Lower lobe of right lung (tissue), 2 donors: ENCODE measurements at regions not wholly inside any gene's neighbourhood (a gene's known extent, or its start where the extent isn't known, plus 50 kb on each side); places are given as distances from the start of the nearest gene placed in this dataset.

ENCODE experiments used
- ATAC-seq, 2 donors: fragments of 200-7000 bp; cut with Tn5 transposase; one replicate each; pipeline ENCODE4 v1.9.1; 2020 to 2022; ENCODE audit warnings: mild to moderate bottlenecking in 2 of 2, moderate library complexity in 2 of 2
- DNase-seq: peaks from one replicate; pipeline ENCODE4 v3.0.0-alpha.2; 2020
- H3K27ac ChIP-seq: fragments of 200-600 bp; one replicate; pipeline ENCODE4 v1.8.0; 2022
- H3K27me3 ChIP-seq: fragments of 200-600 bp; one replicate; pipeline ENCODE4 v1.8.0; 2022; ENCODE audit warnings: low read depth
- H3K36me3 ChIP-seq: fragments of 200-600 bp; one replicate; pipeline ENCODE4 v1.8.0; 2022; ENCODE audit warnings: mild to moderate bottlenecking
- H3K4me1 ChIP-seq: fragments of 200-600 bp; one replicate; pipeline ENCODE4 v1.8.0; 2022
- H3K4me3 ChIP-seq: fragments of 200-600 bp; one replicate; pipeline ENCODE4 v1.8.0; 2022; ENCODE audit warnings: mild to moderate bottlenecking
- H3K9me3 ChIP-seq: fragments of 200-600 bp; one replicate; pipeline ENCODE4 v1.8.0; 2022
- intact Hi-C: fragments of 100-400 bp; cut with DNase I; formaldehyde crosslinking; loops from one replicate; pipeline ENCODE4 v1.11.0; 2022
- TF ChIP-seq, protein P1 (sequence below): fragments of 200-600 bp; IDR thresholded peaks from one replicate; pipeline ENCODE4 v1.8.0; 2022; ENCODE audit warnings: antibody characterized with exemption, mild to moderate bottlenecking
- donor health status: DM: no; HTN: yes; CAD: no; lungs with severe emphysema.

DNA sequence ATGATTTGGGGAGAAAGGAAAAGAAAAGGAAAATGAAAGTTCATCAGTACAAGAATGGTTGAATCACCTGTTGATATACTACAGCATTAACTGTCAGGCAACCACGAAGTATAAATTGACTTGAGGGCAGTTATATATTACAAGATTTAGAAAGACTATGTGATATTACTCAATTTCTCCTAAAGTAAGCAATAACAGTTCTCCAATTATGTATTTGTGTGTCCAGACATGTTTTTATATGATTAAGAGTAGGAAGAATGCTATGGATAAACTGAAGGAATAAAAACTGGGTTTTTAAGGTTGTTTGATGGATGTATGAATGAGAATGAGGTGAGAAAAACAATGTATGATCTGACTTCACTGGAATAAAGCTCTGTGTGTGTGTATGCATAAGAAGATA, 2234.4 kb downstream of the ARAP2 start:
- no peaks in the 10 kb centered on the region for H3K9me3 ChIP-seq
- intact Hi-C loops: no loop called here

DNA sequence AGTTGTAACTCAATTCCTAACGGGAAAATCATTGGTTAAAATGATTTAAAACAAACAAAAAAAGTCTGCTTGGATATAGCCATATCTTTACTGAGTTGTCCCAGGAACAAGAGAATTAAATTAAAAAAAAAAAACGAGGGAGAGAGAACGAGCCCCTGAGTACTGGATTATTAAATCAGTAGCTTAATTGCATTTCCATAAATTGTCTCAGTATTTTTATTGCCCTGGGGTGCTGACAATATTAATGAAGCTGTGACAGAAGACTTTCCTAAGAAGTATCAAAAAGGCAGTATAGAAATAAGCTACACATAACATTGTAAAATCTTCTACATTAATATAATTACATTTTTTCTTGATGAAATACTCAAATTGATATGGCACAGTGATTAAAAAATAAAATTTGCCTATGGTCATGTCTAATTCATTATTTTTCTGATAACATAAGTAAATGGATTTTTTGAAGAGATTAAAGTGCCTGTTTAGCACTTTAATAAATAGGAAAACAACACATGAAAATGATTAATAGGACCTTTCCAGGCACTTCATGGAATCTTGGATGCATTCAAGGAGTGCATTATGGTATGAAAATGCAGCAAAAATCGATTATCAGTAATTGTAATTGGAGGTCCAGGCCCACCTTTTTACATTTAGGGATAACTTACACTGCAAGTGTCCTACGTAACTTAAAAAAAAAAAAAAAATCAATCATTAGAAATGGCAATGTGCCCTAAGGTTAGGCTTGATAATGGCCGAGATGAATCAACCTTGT, 2233.4 kb downstream of the ARAP2 start:
- ATAC-seq (no peak), DNase-seq (no peak)
- Histone ChIP-seq H3K9me3 (no peaks in the 10 kb centered on the region), H3K27ac (no peak overlapping the region), H3K27me3 (no peaks in the 10 kb centered on the region), H3K4me1 (no peaks in the 10 kb centered on the region), H3K36me3 (no peaks in the 10 kb centered on the region), H3K4me3 (no peak overlapping the region)
- TF ChIP-seq, protein P1, sequence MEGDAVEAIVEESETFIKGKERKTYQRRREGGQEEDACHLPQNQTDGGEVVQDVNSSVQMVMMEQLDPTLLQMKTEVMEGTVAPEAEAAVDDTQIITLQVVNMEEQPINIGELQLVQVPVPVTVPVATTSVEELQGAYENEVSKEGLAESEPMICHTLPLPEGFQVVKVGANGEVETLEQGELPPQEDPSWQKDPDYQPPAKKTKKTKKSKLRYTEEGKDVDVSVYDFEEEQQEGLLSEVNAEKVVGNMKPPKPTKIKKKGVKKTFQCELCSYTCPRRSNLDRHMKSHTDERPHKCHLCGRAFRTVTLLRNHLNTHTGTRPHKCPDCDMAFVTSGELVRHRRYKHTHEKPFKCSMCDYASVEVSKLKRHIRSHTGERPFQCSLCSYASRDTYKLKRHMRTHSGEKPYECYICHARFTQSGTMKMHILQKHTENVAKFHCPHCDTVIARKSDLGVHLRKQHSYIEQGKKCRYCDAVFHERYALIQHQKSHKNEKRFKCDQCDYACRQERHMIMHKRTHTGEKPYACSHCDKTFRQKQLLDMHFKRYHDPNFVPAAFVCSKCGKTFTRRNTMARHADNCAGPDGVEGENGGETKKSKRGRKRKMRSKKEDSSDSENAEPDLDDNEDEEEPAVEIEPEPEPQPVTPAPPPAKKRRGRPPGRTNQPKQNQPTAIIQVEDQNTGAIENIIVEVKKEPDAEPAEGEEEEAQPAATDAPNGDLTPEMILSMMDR: no peak
- intact Hi-C loops: no loop called here

More for the DNA sequence above, 2234.4 kb downstream of the ARAP2 start:
- Histone ChIP-seq H3K27ac (no peak overlapping the region), H3K4me1 (no peaks in the 10 kb centered on the region), H3K27me3 (no peaks in the 10 kb centered on the region), H3K36me3 (no peaks in the 10 kb centered on the region), H3K4me3 (no peak overlapping the region)
- DNase-seq (no peak), ATAC-seq (no peak)
- TF ChIP-seq, protein P1: no peak

DNA sequence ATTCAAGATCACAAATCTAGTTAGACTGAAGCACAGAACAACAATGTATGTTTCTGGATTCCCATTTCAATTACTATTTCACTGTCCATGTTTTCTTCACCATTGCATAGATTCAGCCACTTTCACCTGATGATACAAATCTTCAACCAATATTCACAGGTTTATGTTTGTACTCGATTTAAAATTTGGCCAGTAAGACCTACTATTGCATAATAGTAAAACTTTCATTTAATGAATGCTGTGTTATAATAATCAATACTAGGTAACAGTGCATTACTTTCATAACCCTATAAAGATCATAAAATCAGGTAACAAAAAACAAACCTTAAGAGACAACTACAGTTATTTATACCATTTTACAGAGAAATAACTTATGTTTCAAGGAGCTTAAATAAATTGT, 2209.1 kb downstream of the ARAP2 start:
- Histone ChIP-seq H3K36me3 (no peaks in the 10 kb centered on the region), H3K27me3 (no peaks in the 10 kb centered on the region), H3K4me1 (no peaks in the 10 kb centered on the region), H3K9me3 (no peaks in the 10 kb centered on the region), H3K27ac (no peak overlapping the region), H3K4me3 (no peak overlapping the region)
- intact Hi-C loops: no loop called here
- no peak for ATAC-seq
- TF ChIP-seq, protein P1: no peak
- no peak for DNase-seq

DNA sequence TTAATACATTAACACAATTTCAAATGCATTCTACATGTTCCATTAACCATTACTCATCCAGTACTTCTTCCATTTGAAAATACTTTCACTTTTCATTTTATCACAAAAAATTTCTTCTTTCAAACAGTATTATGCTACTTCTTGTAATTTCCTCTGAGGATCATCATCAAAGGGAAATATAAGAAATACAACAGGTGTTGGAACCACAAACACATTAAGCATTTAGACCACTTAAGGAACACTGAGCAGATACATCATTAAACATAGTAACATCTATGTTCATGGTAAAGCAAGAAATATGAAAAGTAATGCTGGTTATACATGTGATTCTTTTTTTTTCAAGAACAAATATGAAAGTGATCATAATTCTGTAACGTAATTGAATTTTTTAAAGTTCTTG, 2207.0 kb downstream of the ARAP2 start:
- Histone ChIP-seq H3K4me1 (no peaks in the 10 kb centered on the region), H3K9me3 (no peaks in the 10 kb centered on the region), H3K27me3 (no peaks in the 10 kb centered on the region), H3K27ac (no peak overlapping the region), H3K4me3 (no peak overlapping the region), H3K36me3 (no peaks in the 10 kb centered on the region)
- no peak for DNase-seq
- intact Hi-C loops: no loop called here
- ATAC-seq: no peak
- TF ChIP-seq, protein P1: no peak

DNA sequence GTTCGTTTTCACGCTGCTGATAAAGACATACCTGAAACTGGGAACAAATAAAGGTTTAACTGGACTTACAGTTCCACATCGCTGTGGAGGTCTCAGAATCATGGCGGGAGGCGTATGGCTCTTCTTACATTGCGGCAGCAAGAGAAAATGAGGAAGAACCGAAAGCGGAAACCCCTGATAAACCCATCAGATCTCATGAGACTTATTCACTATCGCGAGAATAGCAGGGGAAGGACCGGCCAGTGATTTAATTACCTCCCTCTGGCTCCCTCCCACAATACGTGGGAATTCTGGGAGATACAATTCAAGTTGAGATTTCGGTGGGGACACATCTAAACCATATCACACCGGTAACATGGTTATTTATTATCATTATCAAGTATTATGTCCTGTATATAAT, 2204.5 kb downstream of the ARAP2 start:
- Histone ChIP-seq H3K27me3 (no peaks in the 10 kb centered on the region), H3K4me1 (no peaks in the 10 kb centered on the region), H3K4me3 (no peak overlapping the region), H3K27ac (no peak overlapping the region), H3K9me3 (no peaks in the 10 kb centered on the region), H3K36me3 (no peaks in the 10 kb centered on the region)
- no peak for ATAC-seq
- TF ChIP-seq, protein P1: no peak
- DNase-seq: no peak
- intact Hi-C loops: no loop called here
